ENCODE measurements at regions not wholly inside any gene's neighbourhood (a gene's known extent, or its start where the extent isn't known, plus 50 kb on each side); places are given as distances from the start of the nearest gene placed in this dataset.

- no peak for DNase-seq
Measured at GRCh38 chr20:42020316-42020715, 402.1 kb upstream of the CHD6 start.

GRCh38 chr20:42018979-42019378 is 400.8 kb upstream of the CHD6 start:
- no peak for DNase-seq

- DNase-seq, result no peak
Measured at GRCh38 chr20:42010090-42010489, 391.9 kb upstream of the CHD6 start.

GRCh38 chr20:42007251-42007650 is 389.1 kb upstream of the CHD6 start:
- no peak for DNase-seq

GRCh38 chr20:42005211-42005610 is 387.0 kb upstream of the CHD6 start:
- DNase-seq, result no peak

GRCh38 chr20:42003380-42003779 is 385.2 kb upstream of the CHD6 start:
- no peak for DNase-seq

- no peak for DNase-seq
Measured at GRCh38 chr20:41998539-41999341, 380.6 kb upstream of the CHD6 start.

- DNase-seq, result no peak
Measured at GRCh38 chr20:41996951-41997350, 378.8 kb upstream of the CHD6 start.

- no peak for DNase-seq
Measured at GRCh38 chr20:41992481-41992880, 374.3 kb upstream of the CHD6 start.

- DNase-seq, result no peak
Measured at GRCh38 chr20:41991412-41991811, 373.2 kb upstream of the CHD6 start.

GRCh38 chr20:41989935-41990635 is 371.9 kb upstream of the CHD6 start:
- no peak for DNase-seq

GRCh38 chr20:41989039-41989679 is 371.0 kb upstream of the CHD6 start:
- no peak for DNase-seq

GRCh38 chr20:41984031-41984430 is 365.9 kb upstream of the CHD6 start:
- DNase-seq, result no peak

GRCh38 chr20:41983159-41983558 is 365.0 kb upstream of the CHD6 start:
- DNase-seq, result no peak

- no peak for DNase-seq
Measured at GRCh38 chr20:41981746-41982145, 363.6 kb upstream of the CHD6 start.

GRCh38 chr20:41978875-41979274 is 360.7 kb upstream of the CHD6 start:
- no peak for DNase-seq

- DNase-seq, result no peak
Measured at GRCh38 chr20:41978246-41978790, 360.1 kb upstream of the CHD6 start.

GRCh38 chr20:41969656-41970055 is 351.5 kb upstream of the CHD6 start:
- no peak for DNase-seq

- no peak for DNase-seq
Measured at GRCh38 chr20:41960166-41960565, 342.0 kb upstream of the CHD6 start.

- no peak for DNase-seq
Measured at GRCh38 chr20:41958391-41958790, 340.2 kb upstream of the CHD6 start.

GRCh38 chr20:41956338-41957074 is 338.3 kb upstream of the CHD6 start:
- DNase-seq, result no peak

GRCh38 chr20:41952166-41952565 is 334.0 kb upstream of the CHD6 start:
- no peak for DNase-seq

GRCh38 chr20:41951615-41952014 is 333.4 kb upstream of the CHD6 start:
- no peak for DNase-seq

All from activated naive CD4-positive, alpha-beta T cell (primary cell).